Panc1 (cell line): ENCODE measurements at regions not wholly inside any gene's neighbourhood (a gene's known extent, or its start where the extent isn't known, plus 50 kb on each side); places are given as distances from the start of the nearest gene placed in this dataset.

Experiments used
- ATAC-seq: fragments of 200-7000 bp; cut with Tn5 transposase; 2 replicates; pipeline ENCODE4 v1.9.1; 2020; ENCODE audit warnings: mild to moderate bottlenecking, moderate library complexity
- BruUV-seq: library from RNA; stranded (reverse); fragments of 400-500 nt; replicated peaks from 2 replicates; lab custom pipeline; 2021; lab: Mats Ljungman, UMichigan
- CTCF ChIA-PET: fragments of 300-600 bp; sonication (Branson Sonifier 250); formaldehyde crosslinking; loops from one replicate; lab custom pipeline; 2022; ENCODE audit warnings: antibody characterized with exemption; lab: Charles Lee
- POLR2A ChIA-PET: fragments of 300-600 bp; sonication (Branson Sonifier 250); formaldehyde crosslinking; loops from one replicate; lab custom pipeline; 2022; ENCODE audit warnings: antibody characterized with exemption; lab: Charles Lee
- DNase-seq: peaks from one replicate; pipeline ENCODE4 v3.0.0-alpha.2; 2010; ENCODE audit warnings: low read depth, low spot score
- H3K27ac ChIP-seq: 2 replicates; pipeline ENCODE4 v1.5.1; 2011; ENCODE audit warnings: mild to moderate bottlenecking, low read length, inconsistent platforms
- H3K27me3 ChIP-seq: fragments of 200-500 bp; sonication (Bioruptor generic); 2 replicates; pipeline ENCODE4 v1.6.0; 2014; ENCODE audit warnings: low read length, inconsistent platforms; ENCODE audit not compliant: control insufficient read depth, insufficient read depth
- H3K36me3 ChIP-seq: fragments of 200-500 bp; sonication (Bioruptor generic); 2 replicates; pipeline ENCODE4 v1.5.1; 2014; ENCODE audit warnings: inconsistent platforms, mild to moderate bottlenecking, low read length, moderate library complexity; ENCODE audit not compliant: control insufficient read depth, insufficient read depth
- H3K4me1 ChIP-seq: 2 replicates; pipeline ENCODE4 v1.5.1; 2011; ENCODE audit warnings: inconsistent platforms, mild to moderate bottlenecking, low read length, moderate library complexity; ENCODE audit not compliant: control insufficient read depth, insufficient read depth
- H3K4me3 ChIP-seq, 2 experiments: 2 replicates each; pipeline ENCODE4 v1.5.1; 2011 to 2012; ENCODE audit warnings: low read depth in 2 of 2, low read length in 2 of 2, mild to moderate bottlenecking in 2 of 2, inconsistent platforms in 1 of 2, moderate library complexity in 1 of 2
- H3K9me3 ChIP-seq: fragments of 200-500 bp; sonication (Bioruptor generic); 2 replicates; pipeline ENCODE4 v1.5.1; 2014; ENCODE audit warnings: low read depth, mild to moderate bottlenecking, inconsistent platforms, low read length, moderate library complexity; ENCODE audit not compliant: control insufficient read depth, insufficient read depth
- POLR2AphosphoS5 ChIP-seq: IDR thresholded peaks from 2 replicates; pipeline ENCODE4 v1.6.1; 2012; ENCODE audit warnings: mild to moderate bottlenecking, low read depth, low read length, moderate library complexity
- SIN3A ChIP-seq: IDR thresholded peaks from 2 replicates; pipeline ENCODE4 v1.6.1; 2012; ENCODE audit warnings: low read depth, mild to moderate bottlenecking, low read length, moderate library complexity, borderline replicate concordance; ENCODE audit not compliant: insufficient read depth
- TCF7L2 ChIP-seq: IDR thresholded peaks from 2 replicates; pipeline ENCODE4 v1.6.1; 2011; ENCODE audit warnings: mild to moderate bottlenecking, low read depth, low read length, inconsistent platforms
- in situ Hi-C: cut with HindIII; loops from 2 replicates; pipeline ENCODE4 v1.10.0; 2016; ENCODE audit warnings: low sequenced_read_pairs, low pct_unique_long_range_greater_than_20kb
- intact Hi-C: fragments of 100-400 bp; cut with micrococcal nuclease; formaldehyde crosslinking; loops from one replicate; pipeline ENCODE4 v1.10.0; 2022; ENCODE audit not compliant: unreplicated experiment
- TF ChIP-seq, protein P1 (sequence below), 2 experiments: IDR thresholded peaks; 2 replicates each; pipeline ENCODE4 v1.6.1; 2011 to 2012; ENCODE audit warnings: low read depth in 2 of 2, control low read depth in 1 of 2, low read length in 1 of 2, mild to moderate bottlenecking in 1 of 2, moderate library complexity in 1 of 2; ENCODE audit not compliant: insufficient read depth in 1 of 2
- TF ChIP-seq, protein P2 (sequence below): fragments of 450-650 bp; IDR thresholded peaks from 2 replicates; pipeline ENCODE4 v1.5.1; 2017; ENCODE audit warnings: mild to moderate bottlenecking

DNA sequence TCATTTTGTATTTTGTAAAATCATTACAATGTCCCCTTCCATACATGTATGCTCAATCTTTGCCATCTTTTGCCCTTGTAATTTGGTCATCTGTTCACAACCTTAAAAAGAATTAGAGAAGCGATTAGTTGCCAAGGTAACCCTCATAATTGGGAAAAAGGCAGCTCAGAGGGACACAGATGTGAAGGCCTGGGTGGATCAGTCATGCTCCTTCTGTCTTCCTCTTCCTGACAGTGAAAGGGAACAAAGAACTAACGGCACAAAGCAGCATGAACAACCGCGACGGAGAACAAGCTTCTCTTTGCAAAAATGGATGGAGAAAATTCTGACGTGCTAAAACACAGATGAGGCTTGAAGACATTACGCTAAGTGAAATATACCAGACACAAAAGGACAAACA, 78.7 kb upstream of the COG2 start:
- TF ChIP-seq, protein P1, sequence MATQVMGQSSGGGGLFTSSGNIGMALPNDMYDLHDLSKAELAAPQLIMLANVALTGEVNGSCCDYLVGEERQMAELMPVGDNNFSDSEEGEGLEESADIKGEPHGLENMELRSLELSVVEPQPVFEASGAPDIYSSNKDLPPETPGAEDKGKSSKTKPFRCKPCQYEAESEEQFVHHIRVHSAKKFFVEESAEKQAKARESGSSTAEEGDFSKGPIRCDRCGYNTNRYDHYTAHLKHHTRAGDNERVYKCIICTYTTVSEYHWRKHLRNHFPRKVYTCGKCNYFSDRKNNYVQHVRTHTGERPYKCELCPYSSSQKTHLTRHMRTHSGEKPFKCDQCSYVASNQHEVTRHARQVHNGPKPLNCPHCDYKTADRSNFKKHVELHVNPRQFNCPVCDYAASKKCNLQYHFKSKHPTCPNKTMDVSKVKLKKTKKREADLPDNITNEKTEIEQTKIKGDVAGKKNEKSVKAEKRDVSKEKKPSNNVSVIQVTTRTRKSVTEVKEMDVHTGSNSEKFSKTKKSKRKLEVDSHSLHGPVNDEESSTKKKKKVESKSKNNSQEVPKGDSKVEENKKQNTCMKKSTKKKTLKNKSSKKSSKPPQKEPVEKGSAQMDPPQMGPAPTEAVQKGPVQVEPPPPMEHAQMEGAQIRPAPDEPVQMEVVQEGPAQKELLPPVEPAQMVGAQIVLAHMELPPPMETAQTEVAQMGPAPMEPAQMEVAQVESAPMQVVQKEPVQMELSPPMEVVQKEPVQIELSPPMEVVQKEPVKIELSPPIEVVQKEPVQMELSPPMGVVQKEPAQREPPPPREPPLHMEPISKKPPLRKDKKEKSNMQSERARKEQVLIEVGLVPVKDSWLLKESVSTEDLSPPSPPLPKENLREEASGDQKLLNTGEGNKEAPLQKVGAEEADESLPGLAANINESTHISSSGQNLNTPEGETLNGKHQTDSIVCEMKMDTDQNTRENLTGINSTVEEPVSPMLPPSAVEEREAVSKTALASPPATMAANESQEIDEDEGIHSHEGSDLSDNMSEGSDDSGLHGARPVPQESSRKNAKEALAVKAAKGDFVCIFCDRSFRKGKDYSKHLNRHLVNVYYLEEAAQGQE (IDR thresholded peaks at IDR 0.05; ENCODE audit: insufficient read depth in 1 of 2, low read depth in 2 of 2, low read length in 1 of 2), result no peak
- TF ChIP-seq SIN3A, result no peak
- no peak for TF ChIP-seq TCF7L2
- no peak for TF ChIP-seq POLR2AphosphoS5
- TF ChIP-seq, protein P2, sequence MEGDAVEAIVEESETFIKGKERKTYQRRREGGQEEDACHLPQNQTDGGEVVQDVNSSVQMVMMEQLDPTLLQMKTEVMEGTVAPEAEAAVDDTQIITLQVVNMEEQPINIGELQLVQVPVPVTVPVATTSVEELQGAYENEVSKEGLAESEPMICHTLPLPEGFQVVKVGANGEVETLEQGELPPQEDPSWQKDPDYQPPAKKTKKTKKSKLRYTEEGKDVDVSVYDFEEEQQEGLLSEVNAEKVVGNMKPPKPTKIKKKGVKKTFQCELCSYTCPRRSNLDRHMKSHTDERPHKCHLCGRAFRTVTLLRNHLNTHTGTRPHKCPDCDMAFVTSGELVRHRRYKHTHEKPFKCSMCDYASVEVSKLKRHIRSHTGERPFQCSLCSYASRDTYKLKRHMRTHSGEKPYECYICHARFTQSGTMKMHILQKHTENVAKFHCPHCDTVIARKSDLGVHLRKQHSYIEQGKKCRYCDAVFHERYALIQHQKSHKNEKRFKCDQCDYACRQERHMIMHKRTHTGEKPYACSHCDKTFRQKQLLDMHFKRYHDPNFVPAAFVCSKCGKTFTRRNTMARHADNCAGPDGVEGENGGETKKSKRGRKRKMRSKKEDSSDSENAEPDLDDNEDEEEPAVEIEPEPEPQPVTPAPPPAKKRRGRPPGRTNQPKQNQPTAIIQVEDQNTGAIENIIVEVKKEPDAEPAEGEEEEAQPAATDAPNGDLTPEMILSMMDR, result no peak
- Histone ChIP-seq H3K4me1 (no peaks in the 10 kb centered on the region), H3K4me3 (no peak overlapping the region), H3K9me3 (no peaks in the 10 kb centered on the region), H3K27ac (no peak overlapping the region), H3K36me3 (no peaks in the 10 kb centered on the region), H3K27me3 (0 out of 2 replicates have a peak, but pooled peaks cover 3% of the 10 kb centered on the region)
- BruUV-seq, result no TSS peak
- ChIA-PET POLR2A (no interaction called here), CTCF (no interaction called here)
- intact Hi-C loops, result no loop called here
- in situ Hi-C loops, result no loop called here
- DNase-seq (no peak), ATAC-seq (no peak)

DNA sequence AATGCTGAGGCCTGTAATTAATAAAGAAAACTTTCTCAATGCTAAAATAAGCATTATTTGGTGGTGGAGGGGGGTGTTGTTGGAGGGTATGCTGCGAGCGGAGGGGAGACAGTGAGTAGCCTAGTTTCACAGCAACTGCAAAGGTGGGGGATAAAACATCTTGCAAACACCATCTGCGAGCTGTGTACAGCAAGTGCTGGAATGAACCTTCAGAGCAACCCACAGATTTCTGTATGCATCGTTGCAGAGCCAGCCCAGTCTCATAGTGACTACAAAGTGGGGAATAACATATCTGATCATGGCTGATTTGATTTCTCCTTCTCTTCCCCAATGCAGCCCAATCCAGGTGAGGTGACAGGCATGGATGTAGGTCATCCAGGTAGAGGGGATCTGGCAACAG, 80.7 kb upstream of the COG2 start:
- in situ Hi-C loops, result no loop called here
- H3K27ac ChIP-seq, result no peak overlapping the region
- DNase-seq (no peak), ATAC-seq (no peak)
- no peaks in the 10 kb centered on the region for H3K4me1 ChIP-seq
- H3K9me3 ChIP-seq, result no peaks in the 10 kb centered on the region
- no peak overlapping the region for H3K4me3 ChIP-seq
- H3K27me3 ChIP-seq, result 0 out of 2 replicates have a peak, but pooled peaks cover 5% of the 10 kb centered on the region
- intact Hi-C loops, result no loop called here
- TF ChIP-seq, protein P1 (IDR thresholded peaks at IDR 0.05; ENCODE audit: insufficient read depth in 1 of 2, low read depth in 2 of 2, low read length in 1 of 2), result no peak
- TF ChIP-seq TCF7L2 (no peak), POLR2AphosphoS5 (no peak), SIN3A (no peak)
- TF ChIP-seq, protein P2, result no peak
- ChIA-PET POLR2A (no interaction called here), CTCF (no interaction called here)
- BruUV-seq, result no TSS peak
- H3K36me3 ChIP-seq, result no peaks in the 10 kb centered on the region
